Tibial artery (tissue), 4 donors: ENCODE measurements at regions not wholly inside any gene's neighbourhood (a gene's known extent, or its start where the extent isn't known, plus 50 kb on each side); places are given as distances from the start of the nearest gene placed in this dataset.
A peak's percentile ranks its signal among the peaks of the same experiment; 100 is the strongest.

Experiments used
- DNase-seq, 2 donors: peaks; one replicate each; pipeline ENCODE4 v3.0.0-alpha.2; 2019
- H3K27ac ChIP-seq, 2 donors: fragments of 200-600 bp; sonication (generic) in 1 of 2; 1 replicate in 1 of 2; 2 replicates in 1 of 2; pipeline ENCODE4 v1.5.1; 2018 to 2019; ENCODE audit warnings: mild to moderate bottlenecking in 1 of 2
- H3K27me3 ChIP-seq, 2 donors: fragments of 200-600 bp; sonication (generic) in 1 of 2; one replicate each; pipeline versions ENCODE4 v1.5.1 to v1.6.0; 2016 to 2019
- H3K36me3 ChIP-seq, 3 donors: fragments of 200-600 bp; sonication (generic) in 2 of 3; one replicate each; pipeline ENCODE4 v1.5.1; 2016 to 2019; ENCODE audit warnings: mild to moderate bottlenecking in 2 of 3
- H3K4me1 ChIP-seq, 4 donors: fragments of 200-600 bp; sonication (generic) in 2 of 4; 1 replicate in 3 of 4; 2 replicates in 1 of 4; pipeline ENCODE4 v1.5.1; 2016 to 2019
- H3K4me3 ChIP-seq, 2 donors: fragments of 200-600 bp; sonication (generic) in 1 of 2; 1 replicate in 1 of 2; 2 replicates in 1 of 2; pipeline ENCODE4 v1.5.1; 2018 to 2019; ENCODE audit warnings: mild to moderate bottlenecking in 2 of 2
- H3K9me3 ChIP-seq, 3 donors: fragments of 200-600 bp; sonication (generic) in 1 of 3; one replicate each; pipeline ENCODE4 v1.5.1; 2016 to 2019
- intact Hi-C: fragments of 100-400 bp; cut with DNase I; formaldehyde crosslinking; loops from one replicate; pipeline ENCODE4 v1.15.0; 2023; ENCODE audit warnings: low total_unique reads
- TF ChIP-seq, protein P1 (sequence below), 2 experiments: fragments of 200-600 bp in 1 of 2; fragments of 450-650 bp in 1 of 2; IDR thresholded peaks; one replicate each; pipeline ENCODE4 v1.5.1; 2017 to 2019; ENCODE audit warnings: antibody characterized with exemption in 2 of 2, mild to moderate bottlenecking in 1 of 2, moderate library complexity in 1 of 2

DNA sequence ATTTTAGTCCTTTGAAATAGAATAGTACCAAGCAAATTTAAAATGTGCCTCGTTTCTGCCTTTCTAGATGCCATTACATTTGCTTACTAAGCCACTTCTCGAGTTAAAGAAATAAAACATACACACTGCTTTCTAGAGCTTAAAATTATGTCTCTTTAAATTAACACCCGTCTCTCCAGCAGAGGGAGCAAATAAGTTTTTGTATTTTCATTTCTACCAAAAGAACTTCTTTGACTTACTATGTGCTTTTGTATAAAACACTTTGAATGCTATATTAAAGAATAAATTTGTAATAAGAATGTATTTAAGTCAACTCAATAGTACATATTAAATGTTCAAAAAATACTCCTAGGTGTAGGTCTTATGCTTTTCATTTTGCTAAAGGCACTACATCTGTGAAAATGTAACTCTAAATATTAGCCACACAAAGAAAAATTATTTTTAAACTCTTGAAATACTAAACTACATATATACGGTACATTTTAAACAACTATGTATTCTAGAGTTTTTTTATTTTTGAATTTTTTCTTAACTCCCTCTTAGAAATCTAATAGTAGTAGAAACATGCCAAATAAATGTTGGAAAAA, 269.3 kb upstream of the MIR17HG start:
- no peak for DNase-seq
- intact Hi-C loops = no loop called here

DNA sequence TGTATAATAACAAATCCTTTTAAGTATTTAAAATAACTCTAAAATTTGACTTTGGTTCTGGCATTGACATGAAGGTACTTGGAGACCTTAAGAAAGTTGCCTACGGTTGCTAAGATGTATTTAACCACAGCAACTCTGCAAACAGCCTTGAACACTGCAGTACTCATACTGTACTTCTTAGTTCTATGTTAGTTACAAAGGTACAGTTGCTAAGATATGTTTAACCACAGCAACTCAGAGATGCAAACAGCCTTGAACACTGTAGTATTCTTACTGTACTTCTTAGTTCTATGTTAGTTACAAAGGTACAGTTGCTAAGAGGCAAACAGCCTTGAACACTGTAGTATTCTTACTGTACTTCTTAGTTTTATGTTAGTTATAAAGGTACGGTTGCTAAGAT, 268.3 kb upstream of the MIR17HG start:
- H3K27ac ChIP-seq = no peak overlapping the region
- no peaks in the 10 kb centered on the region for H3K27me3 ChIP-seq

More for the DNA sequence above, 269.3 kb upstream of the MIR17HG start:
- Histone ChIP-seq H3K27me3 (no peaks in the 10 kb centered on the region), H3K4me1 (no peaks in the 10 kb centered on the region), H3K4me3 (no peak overlapping the region), H3K27ac (no peak overlapping the region), H3K36me3 (no peaks in the 10 kb centered on the region), H3K9me3 (no peaks in the 10 kb centered on the region)
- TF ChIP-seq, protein P1, sequence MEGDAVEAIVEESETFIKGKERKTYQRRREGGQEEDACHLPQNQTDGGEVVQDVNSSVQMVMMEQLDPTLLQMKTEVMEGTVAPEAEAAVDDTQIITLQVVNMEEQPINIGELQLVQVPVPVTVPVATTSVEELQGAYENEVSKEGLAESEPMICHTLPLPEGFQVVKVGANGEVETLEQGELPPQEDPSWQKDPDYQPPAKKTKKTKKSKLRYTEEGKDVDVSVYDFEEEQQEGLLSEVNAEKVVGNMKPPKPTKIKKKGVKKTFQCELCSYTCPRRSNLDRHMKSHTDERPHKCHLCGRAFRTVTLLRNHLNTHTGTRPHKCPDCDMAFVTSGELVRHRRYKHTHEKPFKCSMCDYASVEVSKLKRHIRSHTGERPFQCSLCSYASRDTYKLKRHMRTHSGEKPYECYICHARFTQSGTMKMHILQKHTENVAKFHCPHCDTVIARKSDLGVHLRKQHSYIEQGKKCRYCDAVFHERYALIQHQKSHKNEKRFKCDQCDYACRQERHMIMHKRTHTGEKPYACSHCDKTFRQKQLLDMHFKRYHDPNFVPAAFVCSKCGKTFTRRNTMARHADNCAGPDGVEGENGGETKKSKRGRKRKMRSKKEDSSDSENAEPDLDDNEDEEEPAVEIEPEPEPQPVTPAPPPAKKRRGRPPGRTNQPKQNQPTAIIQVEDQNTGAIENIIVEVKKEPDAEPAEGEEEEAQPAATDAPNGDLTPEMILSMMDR (IDR thresholded peaks at IDR 0.05) = peak in 1 of 2 experiments; percentile 21

DNA sequence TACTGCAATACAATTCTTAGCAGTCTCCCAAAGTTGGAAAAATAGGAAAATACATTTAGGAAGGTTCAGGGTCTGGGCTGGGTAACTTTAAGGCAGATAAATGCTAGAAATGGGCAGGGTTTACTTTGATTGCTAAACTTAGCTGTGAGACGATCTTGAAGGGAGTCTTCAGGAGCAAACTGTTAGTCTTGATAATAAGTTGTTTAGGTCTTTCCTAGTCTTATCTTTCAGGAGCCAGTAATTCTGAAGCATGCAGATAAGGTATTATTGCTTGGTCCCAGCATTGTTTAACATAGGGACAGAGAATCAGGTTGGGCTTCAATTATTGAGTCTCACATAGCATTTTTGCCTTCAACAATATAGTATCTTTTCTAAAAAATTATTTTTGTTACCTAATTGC, 262.4 kb upstream of the MIR17HG start:
- no peaks in the 10 kb centered on the region for H3K27me3 ChIP-seq
- H3K9me3 ChIP-seq = no peaks in the 10 kb centered on the region
- H3K36me3 ChIP-seq = no peaks in the 10 kb centered on the region
- no peak overlapping the region for H3K27ac ChIP-seq
- DNase-seq = no peak
- TF ChIP-seq, protein P1 (IDR thresholded peaks at IDR 0.05) = no peak
- H3K4me3 ChIP-seq = no peak overlapping the region
- intact Hi-C loops = no loop called here
- no peaks in the 10 kb centered on the region for H3K4me1 ChIP-seq

More for the DNA sequence above, 268.3 kb upstream of the MIR17HG start:
- intact Hi-C loops = no loop called here
- Histone ChIP-seq H3K4me1 (no peaks in the 10 kb centered on the region), H3K9me3 (no peaks in the 10 kb centered on the region), H3K36me3 (no peaks in the 10 kb centered on the region), H3K4me3 (no peak overlapping the region)
- no peak for DNase-seq
- TF ChIP-seq, protein P1 (IDR thresholded peaks at IDR 0.05) = no peak

DNA sequence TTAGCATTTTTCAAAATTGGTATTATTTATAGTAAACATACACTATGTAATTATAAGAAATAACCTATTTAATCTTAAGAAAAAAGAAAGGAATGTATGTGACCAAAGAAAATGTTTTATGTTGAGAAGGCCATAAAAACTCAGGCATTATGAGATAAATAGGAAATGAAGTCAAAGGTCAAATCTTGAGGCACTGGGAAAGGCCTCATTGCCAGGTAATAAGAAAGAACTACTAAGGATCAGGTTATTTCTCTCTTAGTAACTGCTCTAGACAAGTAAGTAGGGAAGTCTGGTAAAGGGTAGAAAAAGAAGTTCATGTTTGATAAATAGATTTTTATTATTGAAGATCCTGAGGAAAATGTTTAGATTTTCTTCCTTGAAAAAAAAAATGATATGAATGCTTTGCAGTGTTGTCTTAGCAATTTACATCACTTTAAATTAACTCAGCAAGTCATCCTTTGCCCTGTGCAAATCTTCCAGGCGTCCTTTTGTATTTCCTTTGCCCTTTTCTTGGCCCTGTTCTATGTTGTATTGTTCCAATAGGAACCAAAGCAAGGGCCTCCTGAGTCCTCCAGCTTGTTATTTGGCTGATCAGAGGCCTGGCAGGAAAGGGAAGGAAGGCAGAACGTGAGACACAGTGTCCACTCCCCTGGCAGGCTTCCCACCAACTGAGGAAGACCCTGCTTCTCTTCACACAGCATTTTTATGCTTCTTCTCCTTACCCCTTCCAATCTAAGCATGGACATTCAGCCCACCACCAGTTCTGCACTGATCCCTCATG, 260.4 kb upstream of the MIR17HG start:
- DNase-seq = no peak
- H3K27ac ChIP-seq = no peak overlapping the region
- TF ChIP-seq, protein P1 (IDR thresholded peaks at IDR 0.05) = no peak
- no peaks in the 10 kb centered on the region for H3K4me1 ChIP-seq
- no peak overlapping the region for H3K4me3 ChIP-seq
- no peaks in the 10 kb centered on the region for H3K9me3 ChIP-seq
- no peaks in the 10 kb centered on the region for H3K36me3 ChIP-seq
- intact Hi-C loops = no loop called here
- H3K27me3 ChIP-seq = no peaks in the 10 kb centered on the region

DNA sequence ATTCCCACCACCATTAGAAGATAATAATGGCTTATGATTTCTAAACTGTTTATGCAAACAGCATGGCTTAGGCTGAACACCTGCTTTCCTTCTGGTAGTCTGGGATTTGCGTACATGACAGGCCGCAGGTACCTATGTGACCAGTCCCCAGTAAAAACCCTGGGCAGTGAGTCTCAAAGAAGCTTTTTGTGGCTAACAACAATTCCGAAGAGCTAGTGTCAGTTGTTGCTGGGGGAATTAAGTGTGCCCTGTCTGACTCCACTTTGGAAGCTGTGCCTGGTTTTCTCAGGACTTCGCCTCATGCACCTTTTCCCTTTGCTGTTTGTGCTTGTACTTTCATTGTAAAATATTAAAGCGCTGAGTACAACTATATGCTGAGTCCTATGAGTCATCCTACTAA, 250.2 kb upstream of the MIR17HG start:
- H3K27ac ChIP-seq = no peak overlapping the region
- H3K27me3 ChIP-seq = no peaks in the 10 kb centered on the region
- no peaks in the 10 kb centered on the region for H3K36me3 ChIP-seq
- intact Hi-C loops = no loop called here
- TF ChIP-seq, protein P1 (IDR thresholded peaks at IDR 0.05) = no peak
- H3K9me3 ChIP-seq = no peaks in the 10 kb centered on the region
- H3K4me3 ChIP-seq = no peak overlapping the region
- H3K4me1 ChIP-seq = no peaks in the 10 kb centered on the region
- no peak for DNase-seq
